Nephron (organoid): ENCODE measurements at regions not wholly inside any gene's neighbourhood (a gene's known extent, or its start where the extent isn't known, plus 50 kb on each side); places are given as distances from the start of the nearest gene placed in this dataset.

Experiments used
- H3K27ac Mint-ChIP-seq, 3 experiments: 2 replicates each; pipeline ENCODE4 v1.8.0; 2020; ENCODE audit warnings: mixed read lengths in 3 of 3, mild to moderate bottlenecking in 2 of 3, moderate library complexity in 1 of 3
- H3K27me3 Mint-ChIP-seq: 2 replicates; pipeline ENCODE4 v1.8.0; 2021; ENCODE audit warnings: low read depth, mild to moderate bottlenecking, moderate library complexity, mixed read lengths
- H3K36me3 Mint-ChIP-seq: 2 replicates; pipeline ENCODE4 v1.8.0; 2020; ENCODE audit warnings: low read depth, mixed read lengths
- H3K4me1 Mint-ChIP-seq: 2 replicates; pipeline ENCODE4 v1.8.0; 2020; ENCODE audit warnings: mixed read lengths
- H3K4me3 Mint-ChIP-seq, 3 experiments: 2 replicates each; pipeline ENCODE4 v1.8.0; 2020; ENCODE audit warnings: mild to moderate bottlenecking in 3 of 3, mixed read lengths in 3 of 3, moderate library complexity in 2 of 3
- H3K9me3 Mint-ChIP-seq: 2 replicates; pipeline ENCODE4 v1.8.0; 2020; ENCODE audit warnings: mixed read lengths
- TF ChIP-seq, protein P1 (sequence below), 3 experiments: fragments of 200-600 bp; sonication (generic); IDR thresholded peaks; one replicate each; pipeline ENCODE4 v1.5.0; 2021; ENCODE audit warnings: antibody characterized with exemption in 3 of 3; ENCODE audit not compliant: unreplicated experiment in 3 of 3

DNA sequence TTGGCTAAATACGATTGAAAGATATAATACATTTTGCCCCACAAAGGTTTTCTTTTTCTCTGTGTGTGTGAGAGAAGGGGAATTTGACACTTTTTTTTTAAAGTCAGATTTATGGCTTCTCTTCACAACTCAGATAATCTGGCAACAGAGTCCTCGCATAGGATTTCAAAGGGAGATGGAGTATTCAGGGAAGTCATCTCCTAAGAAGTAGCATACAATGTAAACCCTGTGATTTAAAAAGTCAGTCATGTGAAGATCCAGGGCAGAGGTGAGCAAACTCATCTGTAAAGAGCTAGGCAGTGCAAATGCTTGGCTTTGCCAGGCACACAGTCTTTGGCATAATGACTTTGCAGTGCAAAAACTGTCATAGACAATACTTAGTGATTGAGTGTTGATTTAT lies 1526.3 kb downstream of the AACS start:
- TF ChIP-seq, protein P1, sequence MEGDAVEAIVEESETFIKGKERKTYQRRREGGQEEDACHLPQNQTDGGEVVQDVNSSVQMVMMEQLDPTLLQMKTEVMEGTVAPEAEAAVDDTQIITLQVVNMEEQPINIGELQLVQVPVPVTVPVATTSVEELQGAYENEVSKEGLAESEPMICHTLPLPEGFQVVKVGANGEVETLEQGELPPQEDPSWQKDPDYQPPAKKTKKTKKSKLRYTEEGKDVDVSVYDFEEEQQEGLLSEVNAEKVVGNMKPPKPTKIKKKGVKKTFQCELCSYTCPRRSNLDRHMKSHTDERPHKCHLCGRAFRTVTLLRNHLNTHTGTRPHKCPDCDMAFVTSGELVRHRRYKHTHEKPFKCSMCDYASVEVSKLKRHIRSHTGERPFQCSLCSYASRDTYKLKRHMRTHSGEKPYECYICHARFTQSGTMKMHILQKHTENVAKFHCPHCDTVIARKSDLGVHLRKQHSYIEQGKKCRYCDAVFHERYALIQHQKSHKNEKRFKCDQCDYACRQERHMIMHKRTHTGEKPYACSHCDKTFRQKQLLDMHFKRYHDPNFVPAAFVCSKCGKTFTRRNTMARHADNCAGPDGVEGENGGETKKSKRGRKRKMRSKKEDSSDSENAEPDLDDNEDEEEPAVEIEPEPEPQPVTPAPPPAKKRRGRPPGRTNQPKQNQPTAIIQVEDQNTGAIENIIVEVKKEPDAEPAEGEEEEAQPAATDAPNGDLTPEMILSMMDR (IDR thresholded peaks at IDR 0.05; ENCODE audit: unreplicated experiment in 3 of 3): no peak
- no peaks in the 10 kb centered on the region for H3K27me3 Mint-ChIP-seq
- no peaks in the 10 kb centered on the region for H3K4me1 Mint-ChIP-seq
- no peak overlapping the region for H3K4me3 Mint-ChIP-seq
- no peaks in the 10 kb centered on the region for H3K36me3 Mint-ChIP-seq
- H3K9me3 Mint-ChIP-seq: no peaks in the 10 kb centered on the region
- no peak overlapping the region for H3K27ac Mint-ChIP-seq

DNA sequence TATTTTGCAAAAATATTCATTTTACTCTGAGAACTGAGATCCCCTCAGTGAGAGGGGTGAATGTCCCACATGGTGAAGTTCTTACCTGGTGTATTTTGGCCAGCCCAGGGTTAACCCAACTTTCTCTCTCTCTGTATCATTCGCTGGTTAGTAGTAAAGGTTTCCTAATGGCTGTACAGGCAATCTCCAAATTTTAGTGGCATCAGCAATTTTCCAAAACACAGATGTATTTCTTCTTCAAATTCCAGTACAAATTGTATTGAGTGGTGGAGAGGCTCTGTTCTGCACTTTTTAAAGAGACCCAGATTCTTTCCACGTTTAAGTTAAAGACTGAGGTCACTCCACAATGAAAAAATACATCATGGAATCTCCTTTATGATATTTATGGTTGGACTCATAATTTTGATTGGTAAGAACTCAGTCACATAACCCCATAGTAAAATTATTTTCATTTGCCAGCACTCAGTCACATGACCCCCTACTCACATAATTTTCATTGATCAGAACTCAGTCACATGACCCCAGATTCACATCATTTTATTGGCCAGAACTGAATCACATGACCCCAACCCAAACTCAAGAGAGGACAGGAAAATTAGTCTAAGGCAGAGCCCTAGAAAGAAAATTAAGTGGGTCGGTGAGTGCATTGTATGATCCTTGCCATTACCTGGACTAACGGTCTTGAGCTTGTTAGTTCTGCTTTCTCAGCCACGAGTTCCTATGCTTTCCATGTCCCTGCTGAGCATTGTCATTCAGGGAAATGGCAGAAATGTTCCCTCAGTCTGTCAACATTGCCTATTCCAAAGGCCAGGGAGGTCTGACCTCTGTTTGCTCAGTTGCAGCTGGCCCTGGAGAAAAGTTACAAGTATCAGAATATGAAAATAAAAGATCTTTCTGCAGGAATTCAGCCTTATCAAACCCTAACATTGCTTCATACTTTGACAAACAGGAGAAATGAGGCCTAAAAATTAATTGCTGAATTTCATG lies 1536.2 kb downstream of the AACS start:
- TF ChIP-seq, protein P1 (IDR thresholded peaks at IDR 0.05; ENCODE audit: unreplicated experiment in 3 of 3): no peak
- Mint-ChIP-seq H3K36me3 (no peaks in the 10 kb centered on the region), H3K4me1 (no peaks in the 10 kb centered on the region), H3K27ac (no peak overlapping the region), H3K27me3 (no peaks in the 10 kb centered on the region), H3K4me3 (no peak overlapping the region), H3K9me3 (no peaks in the 10 kb centered on the region)

DNA sequence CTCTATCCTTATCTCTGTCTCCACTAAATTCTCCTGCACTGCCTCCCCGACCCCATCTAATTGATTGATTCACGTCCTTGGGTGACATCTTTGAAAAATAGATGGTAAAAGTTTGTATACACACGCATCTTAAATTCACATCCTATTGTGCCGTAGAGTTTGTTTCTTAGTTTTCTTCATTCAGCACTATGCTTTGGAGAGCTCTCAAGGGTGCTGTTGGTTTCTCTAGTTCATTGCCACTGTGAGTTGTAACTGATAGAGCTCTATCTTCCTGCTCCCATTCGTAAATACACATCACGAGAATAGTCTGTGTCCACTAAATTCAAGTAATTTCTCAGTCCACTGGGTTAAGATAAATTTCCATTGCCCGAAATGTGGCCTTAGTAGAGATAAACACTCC lies 1537.4 kb downstream of the AACS start:
- H3K27ac Mint-ChIP-seq: no peak overlapping the region
- H3K36me3 Mint-ChIP-seq: no peaks in the 10 kb centered on the region
- H3K27me3 Mint-ChIP-seq: no peaks in the 10 kb centered on the region

DNA sequence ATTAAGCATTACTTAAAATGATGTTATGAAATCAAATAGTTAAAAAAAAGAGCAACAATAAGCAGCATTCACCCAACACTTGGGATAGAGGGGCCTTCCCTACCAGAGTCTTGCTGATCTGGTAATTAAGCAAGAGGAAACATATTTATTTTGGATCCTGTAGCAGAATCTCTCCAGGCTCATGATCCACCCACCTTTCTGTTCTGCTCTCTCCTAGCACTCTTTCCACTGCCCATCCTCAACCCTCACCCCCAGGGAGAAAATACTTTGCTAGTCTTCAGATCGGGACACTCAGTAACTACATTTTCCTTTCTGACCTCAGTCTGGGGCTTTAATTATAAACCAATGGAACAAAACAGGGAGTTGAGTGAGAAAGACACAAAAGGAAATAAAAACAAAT lies 1541.9 kb downstream of the AACS start:
- no peaks in the 10 kb centered on the region for H3K27me3 Mint-ChIP-seq

More for the DNA sequence above, 1537.4 kb downstream of the AACS start:
- Mint-ChIP-seq H3K9me3 (no peaks in the 10 kb centered on the region), H3K4me1 (no peaks in the 10 kb centered on the region), H3K4me3 (no peak overlapping the region)
- TF ChIP-seq, protein P1 (IDR thresholded peaks at IDR 0.05; ENCODE audit: unreplicated experiment in 3 of 3): no peak

DNA sequence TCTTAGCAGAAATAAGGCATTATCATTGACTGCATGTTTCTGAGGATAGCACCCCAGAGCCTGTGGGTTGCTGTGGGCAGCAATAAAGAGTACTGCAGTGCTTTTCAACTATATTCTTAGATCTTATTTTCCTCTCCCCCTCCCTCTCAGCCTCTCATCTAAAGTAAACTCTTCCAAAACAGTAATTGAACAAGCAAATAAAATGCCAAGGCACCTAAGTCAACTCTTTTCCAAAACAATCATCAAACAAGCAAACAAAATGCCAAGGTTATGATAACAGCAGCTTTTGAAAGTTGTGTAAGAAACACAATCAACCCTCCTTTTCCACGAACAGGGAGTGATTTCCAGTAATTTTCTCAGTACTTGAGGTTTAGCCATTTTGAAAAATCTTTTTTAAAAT lies 1542.6 kb downstream of the AACS start:
- TF ChIP-seq, protein P1 (IDR thresholded peaks at IDR 0.05; ENCODE audit: unreplicated experiment in 3 of 3): no peak
- H3K27me3 Mint-ChIP-seq: no peaks in the 10 kb centered on the region
- peaks cover 8% of the 10 kb centered on the region for H3K9me3 Mint-ChIP-seq
- no peaks in the 10 kb centered on the region for H3K4me1 Mint-ChIP-seq
- H3K27ac Mint-ChIP-seq: no peak overlapping the region
- H3K4me3 Mint-ChIP-seq: no peak overlapping the region
- H3K36me3 Mint-ChIP-seq: no peaks in the 10 kb centered on the region

More for the DNA sequence above, 1541.9 kb downstream of the AACS start:
- H3K4me3 Mint-ChIP-seq: no peak overlapping the region
- TF ChIP-seq, protein P1 (IDR thresholded peaks at IDR 0.05; ENCODE audit: unreplicated experiment in 3 of 3): no peak
- no peaks in the 10 kb centered on the region for H3K36me3 Mint-ChIP-seq
- H3K9me3 Mint-ChIP-seq: peaks cover 6% of the 10 kb centered on the region
- no peaks in the 10 kb centered on the region for H3K4me1 Mint-ChIP-seq
- no peak overlapping the region for H3K27ac Mint-ChIP-seq
